ENCODE measurements at regions not wholly inside any gene's neighbourhood (a gene's known extent, or its start where the extent isn't known, plus 50 kb on each side); places are given as distances from the start of the nearest gene placed in this dataset.
"Not testable (repeated sequence)": the region's sequence is repeated elsewhere in the genome, so short reads cannot be mapped to it uniquely, and the experiment has no call there.

DNA sequence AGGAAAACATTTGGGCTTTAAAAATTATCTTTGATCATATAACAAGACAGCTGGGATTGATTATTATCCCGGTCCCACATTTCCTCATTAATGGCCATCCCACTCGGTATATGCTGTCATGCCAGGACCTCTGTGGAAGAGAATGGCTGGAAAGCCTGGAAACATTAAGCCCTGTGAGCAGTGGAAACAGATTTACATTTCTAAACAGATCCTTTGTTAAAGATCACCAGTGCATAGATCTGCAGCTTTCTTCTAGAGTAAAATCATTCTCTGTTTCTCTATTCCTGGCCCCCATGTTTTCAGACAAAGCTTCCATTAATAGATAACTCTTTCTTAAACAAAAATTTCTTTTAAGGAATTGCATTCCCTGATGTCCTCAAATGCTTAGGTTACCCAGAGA lies 152.2 kb downstream of the CAVIN4 start:
- TF ChIP-seq EP300 (IDR thresholded peaks at IDR 0.05) (no peak), POLR2AphosphoS5 (IDR thresholded peaks at IDR 0.05) (no peak), POLR2A (IDR thresholded peaks at IDR 0.05; ENCODE audit: low read depth) (no peak)
- TF ChIP-seq, protein P1, sequence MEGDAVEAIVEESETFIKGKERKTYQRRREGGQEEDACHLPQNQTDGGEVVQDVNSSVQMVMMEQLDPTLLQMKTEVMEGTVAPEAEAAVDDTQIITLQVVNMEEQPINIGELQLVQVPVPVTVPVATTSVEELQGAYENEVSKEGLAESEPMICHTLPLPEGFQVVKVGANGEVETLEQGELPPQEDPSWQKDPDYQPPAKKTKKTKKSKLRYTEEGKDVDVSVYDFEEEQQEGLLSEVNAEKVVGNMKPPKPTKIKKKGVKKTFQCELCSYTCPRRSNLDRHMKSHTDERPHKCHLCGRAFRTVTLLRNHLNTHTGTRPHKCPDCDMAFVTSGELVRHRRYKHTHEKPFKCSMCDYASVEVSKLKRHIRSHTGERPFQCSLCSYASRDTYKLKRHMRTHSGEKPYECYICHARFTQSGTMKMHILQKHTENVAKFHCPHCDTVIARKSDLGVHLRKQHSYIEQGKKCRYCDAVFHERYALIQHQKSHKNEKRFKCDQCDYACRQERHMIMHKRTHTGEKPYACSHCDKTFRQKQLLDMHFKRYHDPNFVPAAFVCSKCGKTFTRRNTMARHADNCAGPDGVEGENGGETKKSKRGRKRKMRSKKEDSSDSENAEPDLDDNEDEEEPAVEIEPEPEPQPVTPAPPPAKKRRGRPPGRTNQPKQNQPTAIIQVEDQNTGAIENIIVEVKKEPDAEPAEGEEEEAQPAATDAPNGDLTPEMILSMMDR (IDR thresholded peaks at IDR 0.05) = no peak
- Histone ChIP-seq H3K27ac (replicated peaks in 1 of 4) (no peak overlapping the region), H3K9me3 (no peaks in the 10 kb centered on the region), H3K4me1 (no peaks in the 10 kb centered on the region), H3K36me3 (no peaks in the 10 kb centered on the region), H3K4me3 (no peak overlapping the region), H3K27me3 (no peaks in the 10 kb centered on the region)
- intact Hi-C loops (cut with DNase I) = no loop called here
- no peak for DNase-seq (ENCODE audit: extremely low spot score)
- 79% methylated on average over 2 of the region's 2 CpGs for WGBS

DNA sequence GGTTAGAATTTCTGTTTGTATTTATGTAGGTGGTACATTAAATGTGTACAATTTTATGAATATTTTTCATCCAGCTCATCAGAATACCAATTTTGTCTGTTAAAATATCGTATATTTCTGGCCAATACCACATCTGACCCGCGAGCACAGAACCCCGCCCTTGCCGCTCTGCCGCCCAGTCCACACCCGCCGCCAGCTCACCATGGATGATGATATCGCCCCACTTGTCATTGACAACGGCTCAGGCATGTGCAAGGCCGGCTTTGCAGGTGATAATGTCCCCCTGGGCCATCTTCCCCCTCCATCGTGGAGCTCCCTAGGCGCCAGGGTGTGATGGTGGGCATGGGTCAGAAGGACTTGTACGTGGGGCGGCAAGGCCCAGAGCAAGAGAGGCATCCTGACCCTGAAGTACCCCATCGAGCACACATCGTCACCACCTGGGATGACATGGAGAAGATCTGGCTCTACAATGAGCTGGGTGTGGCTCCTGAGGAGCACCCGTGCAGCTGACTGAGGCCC lies 153.2 kb downstream of the CAVIN4 start:
- WGBS = 96% methylated on average over 17 of the region's 18 CpGs
- Histone ChIP-seq H3K27ac (replicated peaks in 1 of 4) (no peak overlapping the region), H3K36me3 (no peaks in the 10 kb centered on the region), H3K9me3 (no peaks in the 10 kb centered on the region), H3K27me3 (no peaks in the 10 kb centered on the region), H3K4me3 (no peak overlapping the region), H3K4me1 (no peaks in the 10 kb centered on the region)
- no peak for DNase-seq (ENCODE audit: extremely low spot score)
- TF ChIP-seq POLR2AphosphoS5 (IDR thresholded peaks at IDR 0.05) (no peak), POLR2A (IDR thresholded peaks at IDR 0.05; ENCODE audit: low read depth) (no peak), EP300 (IDR thresholded peaks at IDR 0.05) (no peak)
- TF ChIP-seq, protein P1 (IDR thresholded peaks at IDR 0.05) = no peak
- intact Hi-C loops (cut with DNase I) = no loop called here

DNA sequence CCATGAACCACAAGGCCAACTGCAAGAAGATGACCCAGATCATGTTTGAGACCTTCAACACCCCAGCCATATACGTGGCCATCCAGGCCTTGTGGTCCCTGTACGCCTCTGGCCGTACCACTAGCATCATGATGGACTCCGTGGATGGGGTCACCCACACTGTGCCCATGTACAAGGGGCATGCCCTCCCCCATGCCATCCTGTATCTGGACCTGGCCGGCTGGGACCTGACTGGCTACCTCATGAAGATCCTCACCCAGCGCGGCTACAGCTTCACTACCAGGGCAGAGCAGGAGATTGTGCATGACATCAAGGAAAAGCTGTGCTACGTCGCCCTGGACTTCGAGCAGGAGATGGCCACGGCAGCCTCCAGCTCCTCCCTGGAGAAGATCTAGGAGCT lies 153.7 kb downstream of the CAVIN4 start:
- no peaks in the 10 kb centered on the region for H3K27me3 ChIP-seq
- no peak overlapping the region for H3K27ac ChIP-seq (replicated peaks in 1 of 4)
- H3K4me1 ChIP-seq = no peaks in the 10 kb centered on the region
- intact Hi-C loops (cut with DNase I) = no loop called here
- no peaks in the 10 kb centered on the region for H3K36me3 ChIP-seq
- 83% methylated on average over 1 of the region's 11 CpGs for WGBS
- no peak for TF ChIP-seq EP300 (IDR thresholded peaks at IDR 0.05)
- TF ChIP-seq POLR2A (IDR thresholded peaks at IDR 0.05; ENCODE audit: low read depth) = no peak
- TF ChIP-seq, protein P1 (IDR thresholded peaks at IDR 0.05) = no peak
- TF ChIP-seq POLR2AphosphoS5 (IDR thresholded peaks at IDR 0.05) = no peak
- H3K9me3 ChIP-seq = no peaks in the 10 kb centered on the region
- H3K4me3 ChIP-seq = no peak overlapping the region
- no peak for DNase-seq (ENCODE audit: extremely low spot score)

DNA sequence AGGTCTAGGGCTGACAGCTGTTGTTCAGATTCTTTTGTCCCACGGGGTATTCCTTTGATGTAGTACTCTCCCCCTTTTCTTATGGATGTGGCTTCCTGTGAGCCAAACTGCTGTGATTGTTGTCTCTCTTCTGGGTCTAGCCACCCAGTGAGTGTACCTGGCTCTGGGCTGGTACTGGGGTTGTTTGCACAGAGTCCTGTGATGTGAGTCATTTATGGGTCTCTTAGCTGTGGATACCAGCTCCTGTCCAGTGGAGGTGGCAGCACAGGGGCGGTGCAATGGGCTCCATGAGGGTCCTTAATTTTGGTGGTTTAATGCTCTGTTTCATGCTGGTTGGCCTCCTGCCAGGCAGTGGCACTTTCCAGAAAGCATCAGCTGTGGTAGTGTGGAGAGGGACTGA lies 161.3 kb downstream of the CAVIN4 start:
- Histone ChIP-seq H3K27ac (replicated peaks in 1 of 4) (no peak overlapping the region), H3K4me3 (no peak overlapping the region), H3K4me1 (no peaks in the 10 kb centered on the region), H3K36me3 (no peaks in the 10 kb centered on the region), H3K27me3 (no peaks in the 10 kb centered on the region), H3K9me3 (peaks cover 0 to 11% (median 0%) of the 10 kb centered on the region in 4 donors)
- DNase-seq (ENCODE audit: extremely low spot score) = no peak
- intact Hi-C loops (cut with DNase I) = no loop called here
- TF ChIP-seq POLR2A (IDR thresholded peaks at IDR 0.05; ENCODE audit: low read depth) (no peak), POLR2AphosphoS5 (IDR thresholded peaks at IDR 0.05) (no peak), EP300 (IDR thresholded peaks at IDR 0.05) (no peak)
- TF ChIP-seq, protein P1 (IDR thresholded peaks at IDR 0.05) = no peak
- WGBS = 62% methylated on average over 2 of the region's 2 CpGs

DNA sequence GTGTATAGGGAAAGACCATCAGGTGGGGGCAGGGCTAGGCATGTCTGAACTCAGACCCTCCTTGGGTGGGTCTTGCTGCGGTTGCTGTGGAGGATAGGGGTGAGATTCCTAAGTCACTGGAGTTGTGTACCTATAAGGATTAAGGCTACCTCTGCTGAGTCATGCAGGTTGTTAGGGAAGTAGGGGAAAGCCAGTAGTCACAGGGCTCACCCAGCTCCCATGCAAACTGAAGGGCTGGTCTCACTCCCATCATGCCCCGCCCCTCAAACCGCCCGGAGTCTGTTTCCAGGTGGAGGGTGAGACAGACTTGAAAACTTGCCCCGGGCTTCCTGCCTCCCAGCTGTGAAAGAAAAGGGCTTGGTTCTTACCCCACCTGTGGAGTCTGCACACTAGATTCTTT lies 161.8 kb downstream of the CAVIN4 start:
- H3K36me3 ChIP-seq = no peaks in the 10 kb centered on the region
- H3K9me3 ChIP-seq = peaks cover 0 to 11% (median 0%) of the 10 kb centered on the region in 4 donors
- TF ChIP-seq POLR2AphosphoS5 (IDR thresholded peaks at IDR 0.05) = no peak
- TF ChIP-seq, protein P1 (IDR thresholded peaks at IDR 0.05) = no peak
- TF ChIP-seq EP300 (IDR thresholded peaks at IDR 0.05) = no peak
- no peak for TF ChIP-seq POLR2A (IDR thresholded peaks at IDR 0.05; ENCODE audit: low read depth)
- intact Hi-C loops (cut with DNase I) = no loop called here
- DNase-seq (ENCODE audit: extremely low spot score) = no peak
- H3K27ac ChIP-seq (replicated peaks in 1 of 4) = no peak overlapping the region
- H3K4me1 ChIP-seq = no peaks in the 10 kb centered on the region
- H3K4me3 ChIP-seq = no peak overlapping the region
- 78% methylated on average over 5 of the region's 5 CpGs for WGBS
- H3K27me3 ChIP-seq = no peaks in the 10 kb centered on the region

DNA sequence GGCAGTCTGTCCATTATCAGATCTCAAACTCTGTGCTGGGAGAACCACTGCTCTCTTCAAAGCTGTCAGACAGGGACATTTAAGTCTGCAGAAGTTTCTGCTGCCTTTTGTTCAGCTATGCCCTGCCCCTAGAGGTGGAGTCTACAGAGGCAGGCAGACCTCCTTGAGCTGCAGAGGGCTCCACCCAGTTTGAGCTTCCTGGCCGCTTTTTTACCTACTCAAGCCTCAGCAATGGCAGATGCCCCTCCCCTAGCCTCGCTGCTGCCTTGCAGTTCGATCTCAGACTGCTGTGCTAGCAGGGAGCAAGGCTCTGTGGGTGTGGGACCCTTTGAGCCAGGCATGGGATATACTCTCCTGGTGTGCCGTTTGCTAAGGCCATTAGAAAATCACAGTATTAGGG lies 171.1 kb downstream of the CAVIN4 start:
- H3K4me3 ChIP-seq; H3K27ac ChIP-seq (replicated peaks in 1 of 4); H3K4me1 ChIP-seq; intact Hi-C loops (cut with DNase I); H3K36me3 ChIP-seq; H3K9me3 ChIP-seq; H3K27me3 ChIP-seq; DNase-seq (ENCODE audit: extremely low spot score): not testable (repeated sequence)
- 92% methylated on average over 3 of the region's 4 CpGs for WGBS

Measured in esophagus muscularis mucosa (tissue), 4 donors.